Stomach (tissue), 8 donors: ENCODE measurements at regions not wholly inside any gene's neighbourhood (a gene's known extent, or its start where the extent isn't known, plus 50 kb on each side); places are given as distances from the start of the nearest gene placed in this dataset.

Experiments used
- DNase-seq, 2 donors: peaks; one replicate each; pipeline versions ENCODE4 v3.0.0 to v3.0.0-alpha.2; 2013 to 2019
- H3K27ac ChIP-seq, 5 donors: fragments of 200-600 bp in 4 of 5; sonication (generic) in 4 of 5; one replicate each; pipeline ENCODE4 v1.5.1; 2013 to 2019; ENCODE audit warnings: mild to moderate bottlenecking in 1 of 5, moderate library complexity in 1 of 5
- H3K27me3 ChIP-seq, 3 donors: fragments of 200-600 bp; sonication (generic); one replicate each; pipeline ENCODE4 v1.5.1; 2017 to 2019; ENCODE audit warnings: mixed run types in 1 of 3
- H3K36me3 ChIP-seq, 4 donors: fragments of 200-600 bp; sonication (generic); 1 replicate in 3 of 4; 2 replicates in 1 of 4; pipeline ENCODE4 v1.5.1; 2016 to 2019
- H3K4me1 ChIP-seq, 4 donors: fragments of 200-600 bp; sonication (generic); one replicate each; pipeline ENCODE4 v1.5.1; 2016 to 2019
- H3K4me3 ChIP-seq, 4 donors: fragments of 200-600 bp; sonication (generic) in 3 of 4; one replicate each; pipeline ENCODE4 v1.5.1; 2016 to 2019; ENCODE audit warnings: mild to moderate bottlenecking in 1 of 4
- H3K9me3 ChIP-seq, 4 donors: fragments of 200-600 bp; sonication (generic); one replicate each; pipeline ENCODE4 v1.5.1; 2016 to 2019
- CTCF ChIP-seq, 7 experiments: fragments of 450-650 bp in 4 of 7; fragments of 200-600 bp in 3 of 7; sonication (generic) in 3 of 7; IDR thresholded peaks; one replicate each; pipeline ENCODE4 v1.5.1; 2016 to 2019; ENCODE audit warnings: antibody characterized with exemption in 7 of 7, control low read depth in 2 of 7, mild to moderate bottlenecking in 1 of 7
- EP300 ChIP-seq: sonication (generic); formaldehyde crosslinking; IDR thresholded peaks from one replicate; pipeline ENCODE4 v1.6.1; 2017; ENCODE audit warnings: antibody characterized with exemption
- POLR2A ChIP-seq, 4 donors: fragments of 450-650 bp; IDR thresholded peaks; one replicate each; pipeline ENCODE4 v1.6.1; 2016; ENCODE audit warnings: antibody characterized with exemption in 4 of 4, control low read depth in 2 of 4, mild to moderate bottlenecking in 1 of 4, moderate library complexity in 1 of 4
- POLR2AphosphoS5 ChIP-seq, 3 donors: sonication (generic); formaldehyde crosslinking; IDR thresholded peaks; one replicate each; pipeline ENCODE4 v1.6.1; 2016; ENCODE audit warnings: antibody characterized with exemption in 3 of 3
- WGBS, 5 donors: extraction: QIAGEN DNeasy Blood & Tissue Kit in 3 of 5; methylation state at CpG; one replicate each; pipeline versions ENCODE4 v1.1.5 to v1.1.7; 2013 to 2018; 5-methylcytosine and 5-hydroxymethylcytosine counted together
- intact Hi-C: fragments of 100-400 bp; cut with DNase I; formaldehyde crosslinking; loops from one replicate; pipeline ENCODE4 v1.15.1; 2023; ENCODE audit warnings: low total_unique reads
- donor health status: healthy with polysubstance abuse.
- donor health status: Bipolar disorder and iron deficiency.
- donor health status: healthy.

GRCh38 chr6:119627908-119628669 is 278.5 kb upstream of the MAN1A1 start:
- Histone ChIP-seq H3K27me3 (no peaks in the 10 kb centered on the region), H3K4me3 (no peak overlapping the region), H3K9me3 (no peaks in the 10 kb centered on the region), H3K4me1 (peaks cover 0 to 26% (median 9%) of the 10 kb centered on the region in 4 donors), H3K27ac (no peak overlapping the region), H3K36me3 (no peaks in the 10 kb centered on the region)
- intact Hi-C loops, result no loop called here
- peak in 1 of 2 donors; percentile 15 for DNase-seq
- WGBS, 5 donors, result 37 to 65% (median 60%) methylated on average over 5 of the region's 5 CpGs
- TF ChIP-seq POLR2A (IDR thresholded peaks at IDR 0.05) (no peak), CTCF (IDR thresholded peaks at IDR 0.05) (no peak), EP300 (no peak), POLR2AphosphoS5 (IDR thresholded peaks at IDR 0.05) (no peak)

DNA sequence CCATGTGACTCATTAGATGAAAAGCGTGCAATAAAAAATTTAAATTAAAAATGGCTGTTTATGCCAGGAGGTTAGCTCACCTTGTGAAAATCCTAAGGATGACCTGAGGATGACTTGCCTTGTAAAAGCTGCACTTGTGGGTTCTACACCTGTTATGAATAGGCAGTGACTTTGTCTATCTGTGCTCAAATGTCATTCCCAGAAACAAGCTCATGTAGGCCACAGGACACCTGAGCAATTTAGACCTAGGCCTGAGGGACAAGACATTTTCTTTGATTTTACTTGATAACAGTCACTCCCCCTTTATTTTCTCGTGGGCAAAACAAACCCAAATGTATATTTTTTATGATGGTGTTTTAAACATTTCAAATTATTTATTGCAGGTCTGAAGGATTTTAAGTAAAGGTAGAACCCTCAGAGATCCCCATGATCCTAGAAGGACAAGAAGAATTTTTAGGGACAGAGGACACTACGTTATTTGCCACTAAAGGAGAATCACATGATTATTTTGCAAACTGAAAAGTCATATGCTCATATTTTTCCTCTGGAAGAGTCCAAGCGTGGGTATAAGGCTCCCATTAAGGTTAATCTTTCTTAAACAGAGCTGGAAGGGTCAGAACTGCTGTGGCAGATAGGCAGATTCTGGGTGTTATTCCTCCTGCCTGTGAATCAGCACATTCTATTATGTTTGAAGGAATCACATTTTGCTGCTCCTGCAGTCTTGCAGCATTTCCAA is 277.5 kb upstream of the MAN1A1 start:
- 73 to 79% (median 75%) methylated on average over 4 of the region's 4 CpGs for WGBS, 5 donors
- Histone ChIP-seq H3K27me3 (no peaks in the 10 kb centered on the region), H3K4me1 (peaks cover 0 to 26% (median 9%) of the 10 kb centered on the region in 4 donors), H3K4me3 (no peak overlapping the region), H3K27ac (no peak overlapping the region), H3K36me3 (no peaks in the 10 kb centered on the region), H3K9me3 (no peaks in the 10 kb centered on the region)
- TF ChIP-seq POLR2A (IDR thresholded peaks at IDR 0.05) (no peak), EP300 (no peak), CTCF (IDR thresholded peaks at IDR 0.05) (no peak), POLR2AphosphoS5 (IDR thresholded peaks at IDR 0.05) (no peak)
- peak in 1 of 2 donors; percentile 7 for DNase-seq
- intact Hi-C loops, result no loop called here

DNA sequence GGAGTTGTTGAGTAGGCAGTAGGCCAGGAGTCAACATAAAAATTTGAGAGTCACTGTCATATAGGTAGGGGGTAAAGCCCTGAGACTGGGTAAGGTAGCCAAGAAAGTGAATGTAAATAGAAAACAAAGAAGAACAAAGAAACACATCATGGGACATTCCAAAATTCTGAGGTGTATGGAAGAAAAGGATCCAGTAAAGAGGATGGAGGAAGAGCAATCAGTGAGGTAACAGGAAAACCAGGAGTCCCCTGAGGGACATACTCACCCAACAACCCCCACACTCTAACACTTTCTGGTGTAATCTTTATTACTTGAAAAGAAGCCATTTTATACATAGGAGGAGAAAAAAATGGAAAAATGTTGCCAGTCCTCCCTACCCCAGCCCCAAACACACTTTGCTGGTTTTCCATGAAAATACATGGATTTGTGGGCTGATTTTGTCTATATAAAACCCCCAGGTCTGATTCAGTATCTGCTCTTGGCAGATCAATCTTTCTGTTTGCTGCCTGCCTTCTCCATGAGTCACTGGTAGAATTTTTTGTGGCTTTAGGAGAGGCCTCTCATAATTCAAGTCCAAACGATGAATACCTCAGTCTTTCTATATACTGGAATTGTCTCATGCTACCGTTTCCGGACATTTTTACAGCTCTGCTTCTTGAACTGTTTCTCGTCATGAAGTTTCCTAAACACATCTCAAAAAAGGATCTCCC is 271.4 kb upstream of the MAN1A1 start:
- Histone ChIP-seq H3K27me3 (no peaks in the 10 kb centered on the region), H3K36me3 (no peaks in the 10 kb centered on the region), H3K4me1 (no peaks in the 10 kb centered on the region), H3K9me3 (no peaks in the 10 kb centered on the region), H3K27ac (no peak overlapping the region), H3K4me3 (no peak overlapping the region)
- DNase-seq, result no peak
- intact Hi-C loops, result no loop called here
- WGBS, 5 donors, result 65 to 88% (median 77%) methylated on average over 4 of the region's 4 CpGs
- no peak for TF ChIP-seq POLR2AphosphoS5 (IDR thresholded peaks at IDR 0.05)
- no peak for TF ChIP-seq POLR2A (IDR thresholded peaks at IDR 0.05)
- no peak for TF ChIP-seq EP300
- TF ChIP-seq CTCF (IDR thresholded peaks at IDR 0.05), result no peak

GRCh38 chr6:119614138-119614537 is 264.6 kb upstream of the MAN1A1 start:
- Histone ChIP-seq H3K4me1 (no peaks in the 10 kb centered on the region), H3K4me3 (no peak overlapping the region), H3K9me3 (no peaks in the 10 kb centered on the region), H3K36me3 (no peaks in the 10 kb centered on the region), H3K27me3 (no peaks in the 10 kb centered on the region), H3K27ac (no peak overlapping the region)
- 40 to 73% (median 69%) methylated on average over 1 of the region's 1 CpG for WGBS, 5 donors
- DNase-seq, result no peak
- TF ChIP-seq POLR2A (IDR thresholded peaks at IDR 0.05) (no peak), EP300 (no peak), CTCF (IDR thresholded peaks at IDR 0.05) (no peak), POLR2AphosphoS5 (IDR thresholded peaks at IDR 0.05) (no peak)
- intact Hi-C loops, result no loop called here
